Mesenchymal stem cell (in vitro differentiated cells and primary cell): ENCODE measurements at regions not wholly inside any gene's neighbourhood (a gene's known extent, or its start where the extent isn't known, plus 50 kb on each side); places are given as distances from the start of the nearest gene placed in this dataset.

Source experiments
- DNase-seq: peaks from one replicate; pipeline ENCODE4 v3.0.0-alpha.2; 2013
- H2AFZ ChIP-seq: one replicate; pipeline ENCODE4 v1.6.1; 2013; ENCODE audit warnings: low read depth, mild to moderate bottlenecking, control low read depth, inconsistent platforms, low read length, moderate library complexity
- H2AK5ac ChIP-seq: 2 replicates; pipeline ENCODE4 v1.6.1; 2013; ENCODE audit warnings: low read length, moderate library complexity, mild to moderate bottlenecking, inconsistent platforms; ENCODE audit not compliant: severe bottlenecking
- H2BK120ac ChIP-seq: one replicate; pipeline ENCODE4 v1.6.1; 2013; ENCODE audit warnings: low read depth, mild to moderate bottlenecking, inconsistent platforms, low read length, moderate library complexity
- H2BK12ac ChIP-seq, 2 experiments: one replicate each; pipeline ENCODE4 v1.6.1; 2013; ENCODE audit warnings: inconsistent platforms in 2 of 2, low read length in 2 of 2, mild to moderate bottlenecking in 2 of 2, moderate library complexity in 2 of 2, control low read depth in 1 of 2
- H2BK15ac ChIP-seq: one replicate; pipeline ENCODE4 v1.6.1; 2013; ENCODE audit warnings: mild to moderate bottlenecking, low read depth, inconsistent platforms; ENCODE audit not compliant: poor library complexity, severe bottlenecking
- H2BK5ac ChIP-seq: 2 replicates; pipeline ENCODE4 v1.6.1; 2013; ENCODE audit warnings: low read depth, mild to moderate bottlenecking, low read length, control low read depth, inconsistent platforms; ENCODE audit not compliant: poor library complexity, severe bottlenecking
- H3K14ac ChIP-seq, 2 experiments: one replicate each; pipeline ENCODE4 v1.6.1; 2013; ENCODE audit warnings: inconsistent platforms in 2 of 2, low read length in 2 of 2, control low read depth in 1 of 2, mild to moderate bottlenecking in 1 of 2, moderate library complexity in 1 of 2
- H3K18ac ChIP-seq, 2 experiments: one replicate each; pipeline ENCODE4 v1.6.1; 2013; ENCODE audit warnings: inconsistent platforms in 2 of 2, low read length in 2 of 2, control low read depth in 1 of 2, low read depth in 1 of 2, mild to moderate bottlenecking in 1 of 2
- H3K23ac ChIP-seq, 2 experiments: one replicate each; pipeline ENCODE4 v1.6.1; 2013; ENCODE audit warnings: inconsistent platforms in 2 of 2, low read length in 2 of 2, mild to moderate bottlenecking in 2 of 2, moderate library complexity in 2 of 2, control low read depth in 1 of 2
- H3K27ac ChIP-seq: 2 replicates; pipeline ENCODE4 v1.5.1; 2013; ENCODE audit warnings: mild to moderate bottlenecking, moderate library complexity, low read length, control low read depth, inconsistent platforms; ENCODE audit not compliant: poor library complexity, severe bottlenecking
- H3K27me3 ChIP-seq, 2 experiments: 2 replicates each; pipeline versions ENCODE4 v1.6.1 to v1.7.0; 2013; ENCODE audit warnings: low read length in 2 of 2, mild to moderate bottlenecking in 2 of 2, moderate library complexity in 2 of 2, control low read depth in 1 of 2, inconsistent platforms in 1 of 2; ENCODE audit not compliant: control insufficient read depth in 1 of 2, insufficient read depth in 1 of 2
- H3K36me3 ChIP-seq, 2 experiments: 2 replicates each; pipeline versions ENCODE4 v1.6.1 to v1.7.0; 2013; ENCODE audit warnings: low read length in 2 of 2, control low read depth in 1 of 2, inconsistent platforms in 1 of 2, low read depth in 1 of 2, mild to moderate bottlenecking in 1 of 2; ENCODE audit not compliant: insufficient read depth in 2 of 2, control insufficient read depth in 1 of 2
- H3K4ac ChIP-seq, 2 experiments: one replicate each; pipeline ENCODE4 v1.6.1; 2013; ENCODE audit warnings: inconsistent platforms in 2 of 2, low read length in 2 of 2, mild to moderate bottlenecking in 2 of 2, moderate library complexity in 2 of 2, control low read depth in 1 of 2, low read depth in 1 of 2
- H3K4me1 ChIP-seq: 2 replicates; pipeline ENCODE4 v1.6.1; 2013; ENCODE audit warnings: low read depth, low read length, control low read depth; ENCODE audit not compliant: control insufficient read depth, insufficient read depth
- H3K4me2 ChIP-seq: 2 replicates; pipeline ENCODE4 v1.6.1; 2013; ENCODE audit warnings: low read length, mild to moderate bottlenecking, inconsistent platforms; ENCODE audit not compliant: poor library complexity, severe bottlenecking
- H3K4me3 ChIP-seq, 2 experiments: 2 replicates each; pipeline versions ENCODE4 v1.5.1 to v1.7.0; 2013; ENCODE audit warnings: low read length in 2 of 2, mild to moderate bottlenecking in 2 of 2, control low read depth in 1 of 2, low read depth in 1 of 2; ENCODE audit not compliant: insufficient read depth in 1 of 2
- H3K79me1 ChIP-seq: replicated peaks from 2 replicates; pipeline ENCODE4 v1.6.1; 2013; ENCODE audit warnings: mild to moderate bottlenecking, control low read depth, low read length, inconsistent platforms; ENCODE audit not compliant: poor library complexity, severe bottlenecking
- H3K9ac ChIP-seq: 2 replicates; pipeline ENCODE4 v1.7.0; 2013; ENCODE audit warnings: mild to moderate bottlenecking, low read length, moderate library complexity
- H3K9me3 ChIP-seq: 2 replicates; pipeline ENCODE4 v1.7.0; 2013; ENCODE audit warnings: mild to moderate bottlenecking, low read length; ENCODE audit not compliant: control insufficient read depth
- H4K8ac ChIP-seq: one replicate; pipeline ENCODE4 v1.6.1; 2013; ENCODE audit warnings: inconsistent platforms, mild to moderate bottlenecking, low read length, moderate library complexity
- H4K91ac ChIP-seq: one replicate; pipeline ENCODE4 v1.6.1; 2013; ENCODE audit warnings: mild to moderate bottlenecking, low read length, inconsistent platforms
- WGBS: methylation state at CpG from one replicate; pipeline ENCODE4 v1.1.7; 2013; ENCODE audit warnings: mixed read lengths; 5-methylcytosine and 5-hydroxymethylcytosine counted together

GRCh38 chr5:135206862-135207261 lies 172.8 kb upstream of the PITX1 start:
- peaks cover 18% of the 10 kb centered on the region for H3K9me3 ChIP-seq
- no peak overlapping the region for H2AK5ac ChIP-seq
- H2BK12ac ChIP-seq, result peak overlapping the region in 1 of 2 experiments; percentile 73
- H4K8ac ChIP-seq, result peak overlapping the region; percentile 9
- H3K4me1 ChIP-seq, result peaks cover 10% of the 10 kb centered on the region
- H3K18ac ChIP-seq, result peak overlapping the region in 1 of 2 experiments; percentile 59
- H3K27ac ChIP-seq, result no peak overlapping the region
- H2AFZ ChIP-seq, result no peak overlapping the region
- H3K4me2 ChIP-seq, result no peak overlapping the region
- H3K79me1 ChIP-seq, result no peaks in the 10 kb centered on the region
- 94% methylated on average over 3 of the region's 3 CpGs for WGBS
- peak overlapping the region; percentile 13 for H2BK15ac ChIP-seq
- H3K9ac ChIP-seq, result no peak overlapping the region
- peak overlapping the region in 1 of 2 experiments; percentile 84 for H3K4ac ChIP-seq
- no peak for DNase-seq
- no peaks in the 10 kb centered on the region for H3K27me3 ChIP-seq
- no peaks in the 10 kb centered on the region for H3K36me3 ChIP-seq
- H2BK5ac ChIP-seq, result no peak overlapping the region
- no peak overlapping the region for H3K4me3 ChIP-seq
- H4K91ac ChIP-seq, result no peak overlapping the region
- H2BK120ac ChIP-seq, result no peak overlapping the region
- no peak overlapping the region for H3K14ac ChIP-seq
- H3K23ac ChIP-seq, result no peak overlapping the region

GRCh38 chr5:135205632-135206349 lies 171.8 kb upstream of the PITX1 start:
- H3K36me3 ChIP-seq, result no peaks in the 10 kb centered on the region
- DNase-seq, result peak; percentile 20
- no peak overlapping the region for H3K14ac ChIP-seq
- H3K4me2 ChIP-seq, result no peak overlapping the region
- peak overlapping the region; percentile 19 for H2BK15ac ChIP-seq
- no peak overlapping the region for H3K4me3 ChIP-seq
- H3K9ac ChIP-seq, result no peak overlapping the region
- no peak overlapping the region for H4K91ac ChIP-seq
- H3K23ac ChIP-seq, result no peak overlapping the region
- 53% methylated on average over 2 of the region's 3 CpGs for WGBS
- H2BK12ac ChIP-seq, result peak overlapping the region in 1 of 2 experiments; percentile 21
- H2BK120ac ChIP-seq, result no peak overlapping the region
- peaks cover 10% of the 10 kb centered on the region for H3K4me1 ChIP-seq
- H2BK5ac ChIP-seq, result no peak overlapping the region
- H3K9me3 ChIP-seq, result peaks cover 22% of the 10 kb centered on the region
- no peak overlapping the region for H3K18ac ChIP-seq
- H3K4ac ChIP-seq, result no peak overlapping the region
- no peaks in the 10 kb centered on the region for H3K79me1 ChIP-seq
- no peaks in the 10 kb centered on the region for H3K27me3 ChIP-seq
- no peak overlapping the region for H2AFZ ChIP-seq
- peak overlapping the region; percentile 64 for H4K8ac ChIP-seq
- no peak overlapping the region for H2AK5ac ChIP-seq
- H3K27ac ChIP-seq, result no peak overlapping the region

GRCh38 chr5:135204151-135204600 lies 170.1 kb upstream of the PITX1 start:
- H2BK12ac ChIP-seq, result no peak overlapping the region
- no peak overlapping the region for H4K91ac ChIP-seq
- no peak overlapping the region for H3K23ac ChIP-seq
- H3K4ac ChIP-seq, result no peak overlapping the region
- H3K9ac ChIP-seq, result no peak overlapping the region
- H3K79me1 ChIP-seq, result no peaks in the 10 kb centered on the region
- H3K18ac ChIP-seq, result no peak overlapping the region
- no peak overlapping the region for H2BK5ac ChIP-seq
- no peaks in the 10 kb centered on the region for H3K27me3 ChIP-seq
- H2AK5ac ChIP-seq, result no peak overlapping the region
- H3K14ac ChIP-seq, result no peak overlapping the region
- WGBS, result 41% methylated on average over 1 of the region's 1 CpG
- no peak overlapping the region for H3K27ac ChIP-seq
- H3K4me2 ChIP-seq, result no peak overlapping the region
- H3K4me1 ChIP-seq, result peaks cover 5% of the 10 kb centered on the region
- no peak overlapping the region for H2BK120ac ChIP-seq
- no peak overlapping the region for H2AFZ ChIP-seq
- DNase-seq, result peak; percentile 19
- H3K9me3 ChIP-seq, result peaks cover 23% of the 10 kb centered on the region
- H2BK15ac ChIP-seq, result no peak overlapping the region
- H3K4me3 ChIP-seq, result no peak overlapping the region
- H4K8ac ChIP-seq, result no peak overlapping the region
- H3K36me3 ChIP-seq, result no peaks in the 10 kb centered on the region

GRCh38 chr5:135203593-135204036 lies 169.6 kb upstream of the PITX1 start:
- DNase-seq, result peak; percentile 17
- no peak overlapping the region for H2AK5ac ChIP-seq
- H3K4me2 ChIP-seq, result no peak overlapping the region
- peaks cover 23% of the 10 kb centered on the region for H3K9me3 ChIP-seq
- no peak overlapping the region for H3K9ac ChIP-seq
- no peak overlapping the region for H3K14ac ChIP-seq
- no peak overlapping the region for H2BK5ac ChIP-seq
- peaks cover 0 to 5% of the 10 kb centered on the region in 2 experiments for H3K27me3 ChIP-seq
- peaks cover 1% of the 10 kb centered on the region for H3K4me1 ChIP-seq
- H2BK15ac ChIP-seq, result no peak overlapping the region
- H2AFZ ChIP-seq, result no peak overlapping the region
- no peak overlapping the region for H4K91ac ChIP-seq
- no peaks in the 10 kb centered on the region for H3K36me3 ChIP-seq
- 77% methylated on average over 2 of the region's 4 CpGs for WGBS
- no peak overlapping the region for H3K23ac ChIP-seq
- no peak overlapping the region for H3K27ac ChIP-seq
- H3K18ac ChIP-seq, result no peak overlapping the region
- H3K4ac ChIP-seq, result no peak overlapping the region
- no peak overlapping the region for H4K8ac ChIP-seq
- no peaks in the 10 kb centered on the region for H3K79me1 ChIP-seq
- H2BK120ac ChIP-seq, result no peak overlapping the region
- H2BK12ac ChIP-seq, result no peak overlapping the region
- peak overlapping the region in 1 of 2 experiments; percentile 1 for H3K4me3 ChIP-seq
